ENCODE measurements at regions not wholly inside any gene's neighbourhood (a gene's known extent, or its start where the extent isn't known, plus 50 kb on each side); places are given as distances from the start of the nearest gene placed in this dataset.

GRCh38 chr19:28977826-28978225 is 235.1 kb downstream of the UQCRFS1 start:
- DNase-seq (ENCODE audit: low read depth in 3 of 3) = no peak

DNA sequence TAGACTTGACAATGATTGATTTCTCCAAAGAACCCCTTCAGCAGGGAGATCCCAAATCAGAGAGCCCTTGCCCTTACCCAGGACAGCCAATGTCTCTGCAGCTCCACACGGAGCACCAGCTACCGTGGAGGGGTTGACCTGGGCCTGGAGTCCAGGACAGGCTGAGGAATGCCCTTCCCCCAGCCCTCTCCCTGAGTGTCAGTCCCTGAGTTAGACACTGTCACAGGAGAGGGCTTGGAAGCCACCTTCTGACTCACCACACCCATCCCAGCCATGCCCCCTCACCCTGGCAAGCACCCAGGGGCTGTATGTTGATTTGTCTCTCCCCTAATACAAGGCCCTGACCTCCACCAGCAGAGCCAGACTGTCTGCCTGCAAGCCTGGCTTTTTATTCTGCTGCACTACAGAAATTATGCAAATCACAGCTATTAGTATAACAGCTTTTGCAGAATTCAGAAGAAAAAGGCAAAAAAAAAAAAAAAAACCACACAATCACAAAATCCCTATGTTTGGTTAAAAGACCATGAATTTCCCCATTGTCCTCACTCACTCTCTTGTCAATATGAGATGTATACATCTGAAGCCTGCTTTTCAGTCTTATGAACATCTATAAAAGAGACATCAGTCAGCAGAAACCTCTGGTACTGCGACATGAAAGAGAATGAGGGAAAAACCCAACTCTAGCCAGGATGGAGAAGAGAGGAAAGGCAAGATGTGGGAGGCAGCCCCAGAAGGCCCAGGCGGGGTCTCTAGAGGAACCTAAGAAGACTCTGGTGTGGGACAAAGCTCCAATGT is 240.7 kb downstream of the UQCRFS1 start:
- no peak for DNase-seq (ENCODE audit: low read depth in 3 of 3)

GRCh38 chr19:28971513-28971912 is 241.4 kb downstream of the UQCRFS1 start:
- no peak for DNase-seq (ENCODE audit: low read depth in 3 of 3)

DNA sequence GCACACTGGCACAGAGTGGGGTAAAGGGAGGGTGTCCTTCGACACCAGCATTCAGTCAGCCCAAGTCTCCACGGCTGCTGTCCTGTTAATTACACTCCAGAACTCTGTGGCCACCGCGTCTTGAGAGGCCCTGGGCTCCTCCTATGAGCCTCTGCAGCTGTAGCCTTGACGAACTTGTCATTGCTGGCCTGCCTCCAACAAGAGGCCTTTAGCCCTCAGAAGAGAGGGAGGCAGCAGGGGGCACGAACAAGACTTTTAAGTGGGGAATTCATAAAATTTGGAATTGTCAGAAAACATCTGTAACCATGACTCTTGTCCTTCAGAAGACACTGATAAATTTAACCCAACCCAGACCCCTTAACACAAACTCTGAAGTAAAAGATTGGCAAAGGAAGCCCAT is 241.9 kb downstream of the UQCRFS1 start:
- no peak for DNase-seq (ENCODE audit: low read depth in 3 of 3)

GRCh38 chr19:28968721-28969120 is 244.2 kb downstream of the UQCRFS1 start:
- DNase-seq (ENCODE audit: low read depth in 3 of 3) = no peak

- no peak for DNase-seq (ENCODE audit: low read depth in 3 of 3)
Measured at GRCh38 chr19:28966737-28967399, 246.1 kb downstream of the UQCRFS1 start.

GRCh38 chr19:28964500-28964899 is 248.5 kb downstream of the UQCRFS1 start:
- no peak for DNase-seq (ENCODE audit: low read depth in 3 of 3)

DNA sequence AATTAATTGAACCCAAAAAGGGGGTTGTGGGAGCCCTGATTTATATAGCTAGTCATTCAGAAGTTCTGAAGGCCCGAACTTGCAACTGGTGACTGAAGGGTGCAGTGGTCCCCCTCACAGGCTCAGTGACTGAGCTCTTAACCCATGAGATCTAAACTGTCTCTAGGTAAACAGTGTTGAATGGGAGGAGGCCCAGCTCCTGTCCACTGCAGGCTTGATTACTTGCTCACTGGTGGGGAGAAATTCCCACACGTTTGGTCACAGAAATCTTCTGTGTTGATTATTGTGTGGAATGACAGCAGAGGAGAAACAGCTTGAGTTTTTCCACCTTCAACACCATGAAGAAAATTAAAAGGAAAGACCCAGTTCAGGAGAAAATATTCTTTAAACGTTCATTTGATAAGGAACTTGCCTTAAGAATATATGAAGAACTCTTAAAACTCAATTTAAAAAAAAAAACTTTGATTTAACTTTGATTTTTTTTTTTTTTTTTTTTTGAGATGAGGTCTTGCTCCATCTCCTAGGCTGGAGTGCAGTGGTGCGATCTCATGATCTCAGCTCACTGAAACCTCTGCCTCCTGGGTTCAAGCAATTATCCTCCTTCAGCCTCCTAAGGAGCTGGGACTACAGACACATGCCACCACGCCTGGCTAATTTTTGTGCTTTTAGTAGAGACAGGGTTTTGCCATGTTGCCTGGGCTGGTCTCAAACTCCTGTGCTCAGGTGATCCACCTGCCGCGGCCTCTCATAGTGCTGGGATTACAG is 249.3 kb downstream of the UQCRFS1 start:
- no peak for DNase-seq (ENCODE audit: low read depth in 3 of 3)

- DNase-seq (ENCODE audit: low read depth in 3 of 3) = no peak
Measured at GRCh38 chr19:28961772-28962500, 251.0 kb downstream of the UQCRFS1 start.

GRCh38 chr19:28960986-28961705 is 251.8 kb downstream of the UQCRFS1 start:
- DNase-seq (ENCODE audit: low read depth in 3 of 3) = no peak

DNA sequence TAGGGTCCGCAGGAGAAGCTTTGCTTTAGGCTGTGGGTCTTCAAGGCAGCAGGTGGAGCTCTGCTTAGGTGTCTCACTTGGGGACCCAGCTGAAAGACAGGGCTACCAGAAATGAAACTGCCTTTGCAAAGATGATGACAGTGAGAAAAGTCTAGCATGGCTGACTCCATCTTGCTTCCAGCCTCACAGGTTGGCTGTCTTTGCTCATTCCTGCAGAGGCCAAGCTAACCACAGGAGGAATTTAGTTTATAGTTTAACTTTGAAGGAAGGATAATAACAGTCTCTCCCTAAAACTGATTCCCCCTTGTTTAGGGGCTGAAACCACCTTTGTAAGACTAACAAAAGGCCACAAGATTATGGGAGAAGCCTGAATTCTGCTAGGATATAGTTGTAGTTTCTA is 252.4 kb downstream of the UQCRFS1 start:
- no peak for DNase-seq (ENCODE audit: low read depth in 3 of 3)

GRCh38 chr19:28956961-28957360 is 256.0 kb downstream of the UQCRFS1 start:
- DNase-seq (ENCODE audit: low read depth in 3 of 3) = no peak

GRCh38 chr19:28956421-28956820 is 256.5 kb downstream of the UQCRFS1 start:
- DNase-seq (ENCODE audit: low read depth in 3 of 3) = no peak

DNA sequence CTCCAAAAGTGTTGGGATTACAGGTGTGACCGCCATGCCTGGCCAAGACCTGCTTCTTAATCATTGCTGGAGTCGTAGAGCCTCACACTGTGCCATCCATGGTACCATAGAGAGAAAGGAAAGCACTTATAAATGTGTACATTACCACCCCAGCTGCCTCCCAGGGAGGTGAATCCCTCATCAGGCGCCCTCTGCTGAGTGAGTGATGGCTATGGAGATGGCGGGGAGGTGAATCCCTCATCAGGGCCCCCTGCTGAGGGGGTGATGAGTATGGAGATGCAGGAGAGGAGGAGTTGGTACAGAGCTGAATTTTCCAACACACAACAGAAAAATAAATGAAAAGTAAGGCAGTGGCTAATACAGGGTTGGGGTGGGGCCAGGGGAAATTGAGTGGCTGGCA is 263.4 kb downstream of the UQCRFS1 start:
- no peak for DNase-seq (ENCODE audit: low read depth in 3 of 3)

GRCh38 chr19:28949027-28949426 is 263.9 kb downstream of the UQCRFS1 start:
- no peak for DNase-seq (ENCODE audit: low read depth in 3 of 3)

- no peak for DNase-seq (ENCODE audit: low read depth in 3 of 3)
Measured at GRCh38 chr19:28948566-28948965, 264.4 kb downstream of the UQCRFS1 start.

- DNase-seq (ENCODE audit: low read depth in 3 of 3) = no peak
Measured at GRCh38 chr19:28948026-28948425, 264.9 kb downstream of the UQCRFS1 start.

GRCh38 chr19:28943651-28944050 is 269.3 kb downstream of the UQCRFS1 start:
- no peak for DNase-seq (ENCODE audit: low read depth in 3 of 3)

DNA sequence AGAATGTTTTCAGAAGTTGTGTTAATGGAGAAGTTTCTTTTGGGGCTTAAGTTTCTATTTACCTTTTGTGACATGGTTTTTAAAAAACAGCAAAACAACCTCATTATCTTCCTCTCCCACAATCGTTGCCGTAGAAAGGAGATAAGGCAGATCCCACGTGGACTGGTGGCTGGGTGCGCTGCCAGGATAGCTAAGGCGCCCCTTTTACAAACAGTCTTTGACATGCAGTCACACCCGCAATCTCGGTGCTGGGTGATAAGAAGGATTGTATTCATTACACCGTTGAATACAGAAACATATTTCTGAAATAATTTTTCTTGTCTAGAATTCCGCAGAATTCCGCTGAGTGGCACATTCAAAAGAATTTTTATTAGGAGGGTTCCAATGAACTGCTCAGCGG is 271.1 kb downstream of the UQCRFS1 start:
- no peak for DNase-seq (ENCODE audit: low read depth in 3 of 3)

- DNase-seq (ENCODE audit: low read depth in 3 of 3) = no peak
Measured at GRCh38 chr19:28940751-28941500, 272.0 kb downstream of the UQCRFS1 start.

DNA sequence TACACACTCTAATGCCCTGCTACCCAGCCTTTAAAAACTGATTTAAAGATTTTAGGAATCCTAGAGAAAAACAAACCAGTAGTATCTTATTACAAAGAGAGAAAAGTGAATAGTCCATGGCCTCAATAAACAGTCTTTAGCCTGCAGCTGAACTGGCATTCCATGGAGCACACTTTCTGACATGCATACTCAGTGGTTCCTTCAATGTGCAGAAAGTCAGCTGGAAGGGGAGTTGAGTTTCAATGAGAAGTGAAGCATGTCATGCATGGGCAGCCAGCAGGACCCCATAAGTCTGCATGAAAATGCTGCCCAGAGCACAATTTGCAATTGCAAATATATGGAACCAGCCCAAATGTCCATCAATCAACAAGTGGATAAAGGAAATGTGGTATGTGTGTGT is 273.7 kb downstream of the UQCRFS1 start:
- DNase-seq (ENCODE audit: low read depth in 3 of 3) = no peak

Measured in stimulated activated CD4-positive, alpha-beta T cell treated with anti-CD3 and anti-CD28 coated beads, TNF-alpha, amount 100 ng/mL, for 4 hours (primary cell).